GM12878 (cell line): ENCODE measurements at regions not wholly inside any gene's neighbourhood (a gene's known extent, or its start where the extent isn't known, plus 50 kb on each side); places are given as distances from the start of the nearest gene placed in this dataset.
"Not testable (repeated sequence)": the region's sequence is repeated elsewhere in the genome, so short reads cannot be mapped to it uniquely, and the experiment has no call there.

Experiments used
- ATAC-seq: fragments of 200-7000 bp; cut with Tn5 transposase; 3 replicates; pipeline ENCODE4 v1.9.1; 2020; ENCODE audit warnings: mild to moderate bottlenecking, moderate library complexity
- BruUV-seq: library from RNA; stranded (reverse); fragments of 400-500 nt; replicated peaks from 2 replicates; lab custom pipeline; 2021; lab: Mats Ljungman, UMichigan
- CTCF ChIA-PET: fragments of 300-600 bp; sonication (Branson Sonifier 250); formaldehyde crosslinking; extraction: SDS; loops from one replicate; lab custom pipeline; 2021; ENCODE audit warnings: inconsistent platforms; lab: Yijun Ruan, JAX
- POLR2A ChIA-PET: fragments of 350-600 bp; formaldehyde crosslinking; extraction: SDS; loops from one replicate; lab custom pipeline; 2021; ENCODE audit warnings: inconsistent platforms; lab: Charles Lee
- RAD21 ChIA-PET: fragments of 300-600 bp; sonication (Branson Sonifier 250); formaldehyde crosslinking; loops from one replicate; lab custom pipeline; 2023; ENCODE audit warnings: antibody characterized with exemption; ENCODE audit not compliant: unreplicated experiment; lab: Charles Lee
- SMC1A ChIA-PET: fragments of 300-600 bp; sonication (Branson Sonifier 250); formaldehyde crosslinking; loops from one replicate; lab custom pipeline; 2023; ENCODE audit not compliant: unreplicated experiment, uncharacterized antibody; lab: Charles Lee
- DNase-seq: peaks from one replicate; pipeline ENCODE4 v3.0.0-alpha.2; 2011; ENCODE audit warnings: low read depth, low spot score
- FAIRE-seq: peaks from 3 replicates; lab custom pipeline; 2011; peaks lifted over from hg19 to GRCh38; lab: Jason Lieb, UNC
- H2AFZ ChIP-seq: 2 replicates; pipeline ENCODE4 v1.6.0; 2011; ENCODE audit warnings: low read depth, low read length, control low read depth; ENCODE audit not compliant: control insufficient read depth
- H3K27ac ChIP-seq: 2 replicates; pipeline ENCODE4 v1.5.1; 2011; ENCODE audit warnings: control low read depth; ENCODE audit not compliant: control insufficient read depth, insufficient read depth
- H3K27me3 ChIP-seq, 2 experiments: replicated peaks in 1 of 2; 2 replicates each; pipeline versions ENCODE4 v1.6.0 to v1.6.1; 2011; ENCODE audit warnings: low read length in 1 of 2; ENCODE audit not compliant: control insufficient read depth in 2 of 2, insufficient read depth in 2 of 2
- H3K36me3 ChIP-seq, 2 experiments: 2 replicates each; pipeline ENCODE4 v1.5.1; 2011; ENCODE audit warnings: low read length in 1 of 2; ENCODE audit not compliant: control insufficient read depth in 2 of 2, insufficient read depth in 2 of 2
- H3K4me1 ChIP-seq: 2 replicates; pipeline ENCODE4 v1.6.1; 2011; ENCODE audit warnings: mild to moderate bottlenecking, low read length, moderate library complexity, mixed read lengths; ENCODE audit not compliant: control insufficient read depth, insufficient read depth
- H3K4me2 ChIP-seq: 2 replicates; pipeline ENCODE4 v1.6.0; 2011; ENCODE audit warnings: control low read depth; ENCODE audit not compliant: control insufficient read depth, insufficient read depth
- H3K4me3 ChIP-seq: fragments of 200-600 bp; sonication (generic); 2 replicates; pipeline ENCODE4 v1.5.1; 2016
- H3K79me2 ChIP-seq: 2 replicates; pipeline ENCODE4 v1.6.0; 2011; ENCODE audit warnings: low read length; ENCODE audit not compliant: control insufficient read depth, insufficient read depth
- H3K9ac ChIP-seq: 2 replicates; pipeline ENCODE4 v1.8.0; 2011; ENCODE audit warnings: low read length, control low read depth, mixed read lengths; ENCODE audit not compliant: control insufficient read depth, insufficient read depth
- H3K9me3 ChIP-seq: replicated peaks from 3 replicates; pipeline ENCODE4 v1.5.1; 2011; ENCODE audit warnings: mild to moderate bottlenecking, low read length; ENCODE audit not compliant: control insufficient read depth, insufficient read depth
- H4K20me1 ChIP-seq: 2 replicates; pipeline ENCODE4 v1.6.0; 2011; ENCODE audit not compliant: control insufficient read depth, insufficient read depth
- WGBS: methylation state at CpG from one replicate; pipeline ENCODE4 v1.1.6; 2016; ENCODE audit warnings: low lambda C conversion rate; ENCODE audit not compliant: insufficient replicate concordance, insufficient coverage; ENCODE audit errors: missing lambda C conversion rate; 5-methylcytosine and 5-hydroxymethylcytosine counted together
- in situ Hi-C: fragments of 300-500 bp; cut with MboI; formaldehyde crosslinking; loops from 9 replicates; pipeline ENCODE4 v1.14.3; 2018; ENCODE audit warnings: mixed read lengths
- intact Hi-C: fragments of 100-400 bp; cut with micrococcal nuclease; formaldehyde crosslinking; loops from one replicate; pipeline ENCODE4 v1.14.2; 2022; ENCODE audit not compliant: unreplicated experiment
- TF ChIP-seq, protein P1 (sequence below), 3 experiments: IDR thresholded peaks in 2 of 3; conservative IDR thresholded peaks in 1 of 3; 2 replicates each; pipeline ENCODE4 v1.5.1; 2011; ENCODE audit warnings: low read depth in 3 of 3, low read length in 3 of 3, mild to moderate bottlenecking in 3 of 3, control low read depth in 2 of 3, moderate library complexity in 2 of 3, inconsistent platforms in 1 of 3, mixed read lengths in 1 of 3; ENCODE audit not compliant: control insufficient read depth in 2 of 3, insufficient read depth in 1 of 3; ENCODE audit errors: extremely low read depth in 1 of 3

DNA sequence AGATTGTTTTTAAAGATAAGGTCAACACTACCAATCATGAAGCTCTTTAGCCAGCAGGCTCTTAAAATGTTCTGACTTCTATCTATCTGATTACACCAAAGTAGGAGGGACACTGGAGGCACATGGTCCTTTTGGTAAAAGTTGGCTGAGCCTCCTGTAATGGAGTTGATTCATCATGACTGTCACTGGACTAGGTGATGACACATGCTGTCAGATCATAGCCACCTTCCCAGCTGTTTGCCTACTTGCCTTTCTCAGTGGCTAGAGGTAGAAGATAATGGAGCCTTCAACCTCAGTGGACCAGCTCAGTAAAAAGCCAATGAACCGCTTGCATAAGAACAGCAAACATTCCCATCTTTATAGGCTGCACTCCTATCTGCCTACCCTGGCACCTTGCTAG lies 286.7 kb upstream of the TEKT4 start:
- WGBS, result no CpG with 5 or more reads among the region's 1 CpG
- ATAC-seq, DNase-seq, POLR2A ChIA-PET, H3K4me3 ChIP-seq, in situ Hi-C loops, H2AFZ ChIP-seq, SMC1A ChIA-PET, H3K79me2 ChIP-seq, CTCF ChIA-PET, H3K9me3 ChIP-seq, H3K4me2 ChIP-seq, BruUV-seq, H3K27ac ChIP-seq, intact Hi-C loops, H4K20me1 ChIP-seq, H3K4me1 ChIP-seq, RAD21 ChIA-PET, H3K36me3 ChIP-seq, FAIRE-seq, H3K27me3 ChIP-seq, H3K9ac ChIP-seq: not testable (repeated sequence)

DNA sequence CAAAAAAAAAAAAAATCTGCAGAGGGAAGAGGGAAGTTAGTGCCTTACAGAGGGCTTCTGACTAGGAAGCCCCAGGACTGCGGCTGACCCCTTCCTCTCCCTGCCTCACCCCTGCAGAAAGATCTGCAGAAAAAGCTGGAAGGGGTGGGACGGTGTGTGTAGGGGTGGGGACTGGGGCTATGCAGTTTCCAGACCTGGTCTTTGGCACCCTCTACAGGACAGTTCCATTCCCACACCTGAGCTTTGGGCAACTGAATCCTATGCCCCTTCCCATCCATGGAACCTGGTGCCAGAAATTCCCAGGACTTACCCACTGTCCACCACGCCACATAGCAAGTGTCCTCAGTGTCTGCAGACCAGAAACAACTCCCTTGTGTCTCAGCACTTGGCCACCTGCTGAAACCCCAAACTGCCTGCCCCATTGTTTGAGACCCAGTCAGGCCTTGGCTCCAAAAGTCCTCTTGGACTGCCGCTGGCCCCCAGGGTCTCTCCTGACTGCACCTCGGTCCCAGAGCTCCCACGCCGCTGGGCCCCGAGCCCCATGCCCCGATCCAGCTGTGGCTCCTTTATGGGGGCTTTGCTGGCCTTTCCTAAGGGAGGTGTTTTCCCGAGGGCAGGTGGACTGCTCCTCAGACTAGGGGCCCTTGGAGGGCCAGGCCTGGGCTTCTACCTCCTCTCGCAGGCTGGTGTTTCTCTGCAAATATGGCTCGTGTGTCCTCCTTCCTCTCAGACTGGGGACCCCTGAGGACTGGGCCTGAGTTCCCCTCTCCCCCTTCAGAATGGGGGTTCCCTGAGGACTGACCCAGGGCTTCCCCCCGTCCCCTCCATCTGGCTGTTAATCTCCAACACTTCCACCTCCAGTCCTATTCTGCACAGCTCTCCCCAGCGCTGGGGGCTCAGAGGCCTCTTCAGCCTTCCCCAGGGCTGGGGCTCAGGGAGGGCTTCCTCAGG lies 284.9 kb upstream of the TEKT4 start:
- WGBS, result 7% methylated on average over 12 of the region's 14 CpGs
- FAIRE-seq, ATAC-seq, H3K9me3 ChIP-seq, H3K4me3 ChIP-seq, RAD21 ChIA-PET, POLR2A ChIA-PET, CTCF ChIA-PET, H3K4me1 ChIP-seq, H3K9ac ChIP-seq, H3K36me3 ChIP-seq, BruUV-seq, SMC1A ChIA-PET, H3K79me2 ChIP-seq, intact Hi-C loops, DNase-seq, H3K27ac ChIP-seq, in situ Hi-C loops, H3K4me2 ChIP-seq, H2AFZ ChIP-seq, H4K20me1 ChIP-seq, H3K27me3 ChIP-seq: not testable (repeated sequence)
- TF ChIP-seq, protein P1, sequence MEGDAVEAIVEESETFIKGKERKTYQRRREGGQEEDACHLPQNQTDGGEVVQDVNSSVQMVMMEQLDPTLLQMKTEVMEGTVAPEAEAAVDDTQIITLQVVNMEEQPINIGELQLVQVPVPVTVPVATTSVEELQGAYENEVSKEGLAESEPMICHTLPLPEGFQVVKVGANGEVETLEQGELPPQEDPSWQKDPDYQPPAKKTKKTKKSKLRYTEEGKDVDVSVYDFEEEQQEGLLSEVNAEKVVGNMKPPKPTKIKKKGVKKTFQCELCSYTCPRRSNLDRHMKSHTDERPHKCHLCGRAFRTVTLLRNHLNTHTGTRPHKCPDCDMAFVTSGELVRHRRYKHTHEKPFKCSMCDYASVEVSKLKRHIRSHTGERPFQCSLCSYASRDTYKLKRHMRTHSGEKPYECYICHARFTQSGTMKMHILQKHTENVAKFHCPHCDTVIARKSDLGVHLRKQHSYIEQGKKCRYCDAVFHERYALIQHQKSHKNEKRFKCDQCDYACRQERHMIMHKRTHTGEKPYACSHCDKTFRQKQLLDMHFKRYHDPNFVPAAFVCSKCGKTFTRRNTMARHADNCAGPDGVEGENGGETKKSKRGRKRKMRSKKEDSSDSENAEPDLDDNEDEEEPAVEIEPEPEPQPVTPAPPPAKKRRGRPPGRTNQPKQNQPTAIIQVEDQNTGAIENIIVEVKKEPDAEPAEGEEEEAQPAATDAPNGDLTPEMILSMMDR (IDR thresholded peaks at IDR 0.05 in 2 of 3, conservative IDR thresholded peaks at IDR 0.05 in 1 of 3; ENCODE audit: control insufficient read depth in 2 of 3, extremely low read depth in 1 of 3, insufficient read depth in 1 of 3, low read depth in 3 of 3, low read length in 3 of 3), result peak; percentile 26 to 51 (median 44); a peak in 4 of 6 replicates

DNA sequence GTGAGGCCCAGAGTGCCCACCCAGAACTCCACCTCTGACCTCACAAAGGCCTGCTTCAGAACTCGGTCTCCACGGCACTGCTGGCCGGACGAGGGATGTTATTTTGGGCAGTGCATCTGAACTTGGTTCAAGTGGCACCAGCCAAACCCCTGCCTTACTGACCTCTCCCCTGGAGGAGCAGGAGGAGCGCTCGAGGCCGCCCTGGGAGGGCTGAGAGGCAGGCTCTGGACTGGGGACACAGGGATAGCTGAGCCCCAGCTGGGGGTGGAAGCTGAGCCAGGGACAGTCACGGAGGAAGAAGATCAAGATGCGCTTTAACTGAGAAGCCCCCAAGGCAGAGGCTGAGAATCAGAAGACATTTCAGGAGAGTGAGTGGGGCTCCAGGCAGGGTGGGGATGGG lies 284.2 kb upstream of the TEKT4 start:
- H3K9ac ChIP-seq, ATAC-seq, POLR2A ChIA-PET, H3K27ac ChIP-seq, H4K20me1 ChIP-seq, H3K27me3 ChIP-seq, DNase-seq, SMC1A ChIA-PET, H3K9me3 ChIP-seq, intact Hi-C loops, H3K79me2 ChIP-seq, FAIRE-seq, in situ Hi-C loops, BruUV-seq, H2AFZ ChIP-seq, H3K4me1 ChIP-seq, H3K4me2 ChIP-seq, H3K36me3 ChIP-seq, RAD21 ChIA-PET, H3K4me3 ChIP-seq, CTCF ChIA-PET: not testable (repeated sequence)
- 14% methylated on average over 9 of the region's 9 CpGs for WGBS
